ENCODE measurements at regions not wholly inside any gene's neighbourhood (a gene's known extent, or its start where the extent isn't known, plus 50 kb on each side); places are given as distances from the start of the nearest gene placed in this dataset.

DNA sequence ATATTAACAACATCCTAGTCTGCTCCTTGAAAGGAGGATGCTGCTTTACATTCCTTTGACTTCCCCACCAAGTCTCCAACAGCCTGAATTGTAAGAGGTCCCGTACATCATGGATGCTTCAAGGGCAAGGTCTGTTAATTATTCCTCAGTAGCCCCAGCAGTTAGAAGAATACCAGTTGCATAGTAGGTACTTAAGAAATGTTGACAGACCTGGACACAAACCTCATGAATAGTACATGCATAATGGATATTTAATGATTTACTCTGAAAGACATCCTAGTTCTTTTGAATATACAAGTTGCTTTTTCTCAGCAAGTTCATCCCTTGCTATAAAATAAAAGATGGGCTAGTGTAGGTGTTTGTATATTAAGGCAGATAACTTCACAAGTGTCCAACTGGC lies 112.1 kb upstream of the DPYD start:
- no peak for DNase-seq (ENCODE audit: low read depth)

DNA sequence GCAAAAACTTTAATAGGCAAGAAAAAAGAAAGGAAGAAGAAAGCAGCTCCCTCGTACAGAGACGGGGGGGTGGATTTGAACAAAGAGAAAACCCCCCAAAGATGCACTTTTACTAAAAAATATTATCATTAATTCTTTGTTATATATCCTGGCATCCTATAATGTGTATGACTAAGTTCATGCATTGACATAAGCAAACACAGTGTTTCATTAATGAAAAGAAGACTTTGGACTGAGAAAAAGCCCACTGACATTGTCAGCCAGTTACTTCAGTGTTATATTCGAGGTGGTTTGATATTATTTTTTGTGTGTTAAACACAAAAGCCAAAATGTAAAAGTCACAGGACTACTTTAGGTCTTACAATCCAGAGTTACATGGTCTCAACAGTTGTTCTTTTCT lies 110.1 kb upstream of the DPYD start:
- no peak for DNase-seq (ENCODE audit: low read depth)

DNA sequence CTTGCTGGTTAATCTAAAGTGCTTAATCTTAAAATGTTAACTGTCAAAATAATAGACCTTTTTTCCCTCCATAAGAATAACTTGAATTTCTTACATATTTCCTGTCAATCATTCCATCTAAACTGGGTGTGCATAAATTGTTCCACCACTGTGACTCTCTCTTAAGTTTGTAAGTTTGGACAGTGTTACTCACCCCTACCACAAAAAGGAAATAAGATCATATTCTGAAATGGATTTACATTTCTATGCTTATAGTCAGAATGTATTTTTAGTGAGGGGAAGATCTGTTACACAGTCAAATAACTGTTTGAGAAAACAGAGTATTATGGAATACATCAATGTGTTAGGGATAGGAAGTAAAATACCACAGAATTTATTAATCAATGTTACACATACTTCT lies 109.6 kb upstream of the DPYD start:
- no peak for DNase-seq (ENCODE audit: low read depth)

DNA sequence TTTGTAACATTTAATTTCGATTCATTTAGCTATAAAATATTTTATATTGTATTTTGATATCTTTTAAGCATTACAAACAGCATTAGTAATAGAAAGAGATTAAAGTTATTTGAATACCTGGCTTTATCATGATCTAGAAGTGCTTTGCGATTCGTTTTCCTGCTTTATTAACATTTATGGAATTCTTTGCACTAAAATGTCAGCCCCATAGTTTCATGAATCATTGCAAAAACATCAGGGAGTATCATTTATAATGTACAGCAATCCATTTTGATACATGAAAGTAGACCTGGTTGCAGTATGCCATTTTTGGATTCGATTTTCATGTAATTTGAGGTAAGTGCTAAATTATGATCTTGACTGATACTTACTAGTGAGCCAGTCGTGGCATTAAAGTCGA lies 108.0 kb upstream of the DPYD start:
- no peak for DNase-seq (ENCODE audit: low read depth)

DNA sequence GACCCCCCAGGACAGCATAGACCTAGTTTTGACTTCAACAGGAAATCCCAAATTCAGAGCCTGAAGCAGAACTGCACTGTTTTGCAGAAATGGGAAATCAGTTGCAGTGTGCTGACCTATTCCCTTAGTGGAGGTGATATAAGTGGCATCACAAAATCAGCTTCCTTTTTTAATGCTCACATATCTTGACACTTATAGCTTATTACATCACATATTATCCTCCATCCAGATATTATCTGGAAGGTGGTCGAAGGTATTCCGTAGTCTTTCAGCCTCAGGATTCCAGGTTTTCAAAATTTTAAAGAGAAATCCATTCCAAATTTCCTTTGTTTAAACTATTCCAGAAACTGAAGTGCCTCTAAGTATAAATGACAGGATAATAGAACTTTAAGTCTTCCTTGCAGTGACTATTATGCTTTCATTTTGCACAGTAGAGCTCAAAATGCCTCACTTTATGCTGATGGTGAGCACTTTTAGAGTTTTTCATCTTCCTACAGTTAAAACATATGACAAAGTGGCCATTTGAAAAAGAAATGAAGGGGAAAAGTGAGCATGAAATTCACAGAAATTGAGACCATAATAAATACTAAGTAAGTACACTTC lies 106.4 kb upstream of the DPYD start:
- DNase-seq (ENCODE audit: low read depth) = no peak

DNA sequence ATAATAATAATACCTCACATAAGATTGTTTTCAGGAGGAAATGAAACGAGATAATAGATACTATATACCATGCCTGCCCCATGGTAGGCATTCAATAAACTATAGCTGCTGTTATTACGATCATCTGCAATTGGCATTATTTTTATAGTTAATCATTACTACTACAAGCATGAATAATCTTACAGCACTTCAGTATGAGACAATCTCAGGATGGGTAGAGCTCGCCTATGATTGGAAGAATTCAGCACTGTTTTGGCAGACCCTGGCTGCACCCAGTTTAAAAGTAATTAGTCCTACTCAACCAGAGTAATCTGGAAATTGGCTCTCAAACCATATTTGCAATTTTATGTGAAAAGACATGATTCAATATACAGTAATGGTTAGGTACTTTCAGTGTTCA lies 105.0 kb upstream of the DPYD start:
- DNase-seq (ENCODE audit: low read depth) = no peak

DNA sequence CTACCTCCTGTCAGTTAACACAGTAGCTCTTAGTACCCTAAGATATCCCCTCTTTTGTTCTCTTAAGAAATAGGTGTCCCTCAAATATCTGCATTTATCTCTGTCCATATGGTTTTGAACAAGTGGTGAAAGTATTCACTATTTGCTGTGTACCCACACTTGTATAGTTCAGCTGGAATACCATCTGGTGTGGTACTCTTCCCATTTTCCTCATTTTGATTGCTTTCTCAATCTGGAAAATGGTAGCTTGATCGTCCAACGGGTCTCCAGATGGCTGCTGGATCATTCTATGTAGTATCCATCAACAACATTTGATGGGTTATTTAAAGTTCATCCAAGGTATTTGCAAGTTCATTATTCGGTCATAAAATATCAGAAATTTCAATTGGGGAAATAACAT lies 100.3 kb upstream of the DPYD start:
- DNase-seq (ENCODE audit: low read depth) = no peak

DNA sequence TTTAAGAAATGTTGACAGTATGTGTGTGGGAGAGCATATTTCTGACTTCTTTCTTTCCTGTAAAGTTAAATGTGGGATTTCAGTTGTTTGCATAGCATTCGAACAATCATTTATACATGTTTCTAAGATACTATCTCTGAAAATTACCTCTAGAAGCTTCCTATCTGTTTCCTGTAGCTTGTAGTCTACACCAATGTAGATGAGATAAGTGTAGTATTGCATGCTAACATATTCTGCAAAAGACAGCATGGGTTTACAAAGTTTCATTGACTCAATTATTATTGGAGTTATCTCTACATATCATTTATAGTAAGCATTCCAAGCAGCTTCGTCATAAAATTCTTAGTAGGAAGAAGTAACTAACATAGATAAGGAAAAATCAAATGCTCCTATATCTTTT lies 98.9 kb upstream of the DPYD start:
- DNase-seq (ENCODE audit: low read depth) = no peak

DNA sequence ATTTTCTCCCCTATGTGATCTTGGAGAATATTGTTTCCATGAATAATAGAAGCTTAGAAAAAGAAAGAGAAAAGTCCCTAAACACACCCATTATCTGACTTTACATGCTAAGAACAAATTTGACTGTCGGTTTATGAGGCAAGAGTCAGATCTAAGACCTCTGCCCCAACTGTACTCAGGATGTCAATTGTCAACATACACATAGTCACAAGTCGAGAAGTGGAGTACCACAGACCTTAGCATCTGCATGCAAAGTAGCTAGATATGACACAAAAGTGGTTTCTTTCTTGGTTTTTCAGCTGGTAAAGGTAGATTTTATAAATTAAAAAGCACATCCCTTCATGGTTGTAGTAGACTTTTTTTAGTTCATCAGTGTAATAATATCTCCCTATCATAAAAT lies 97.2 kb upstream of the DPYD start:
- no peak for DNase-seq (ENCODE audit: low read depth)

DNA sequence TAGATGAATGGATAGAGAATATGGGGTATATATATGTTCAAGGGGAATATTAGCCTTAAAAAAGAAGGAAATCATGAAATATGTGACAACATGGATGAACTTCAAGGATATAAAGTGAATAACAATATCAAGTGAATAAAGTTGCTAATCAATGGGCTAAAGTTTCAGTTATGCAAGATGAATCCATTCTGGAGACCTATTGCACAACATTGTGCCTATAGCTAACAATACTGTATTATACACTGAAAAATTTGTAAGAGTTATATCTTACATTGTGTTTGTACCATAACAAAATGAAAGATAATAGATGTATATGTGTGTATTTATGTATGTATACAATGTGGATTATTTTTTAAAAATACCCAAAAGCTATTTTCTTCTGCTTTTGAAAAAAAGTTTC lies 96.3 kb upstream of the DPYD start:
- DNase-seq (ENCODE audit: low read depth) = no peak

DNA sequence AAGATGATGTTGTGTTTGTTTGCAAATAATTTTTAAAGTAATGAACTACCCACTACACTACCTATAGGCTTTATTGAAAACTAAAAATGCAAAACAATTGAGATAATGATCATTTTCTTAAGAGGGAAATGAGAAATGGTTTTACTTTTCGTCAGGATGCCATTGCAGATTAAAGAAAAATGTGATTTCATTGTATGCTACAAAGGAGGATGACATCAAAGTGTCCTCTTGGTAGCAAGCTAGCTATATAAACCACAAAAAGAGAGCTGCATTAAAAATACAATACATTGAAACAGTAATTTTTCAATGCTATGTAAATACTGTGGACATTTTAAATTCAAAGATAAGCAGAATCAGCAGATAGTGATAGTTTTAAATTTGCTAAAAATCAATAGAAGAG lies 87.5 kb upstream of the DPYD start:
- no peak for DNase-seq (ENCODE audit: low read depth)

DNA sequence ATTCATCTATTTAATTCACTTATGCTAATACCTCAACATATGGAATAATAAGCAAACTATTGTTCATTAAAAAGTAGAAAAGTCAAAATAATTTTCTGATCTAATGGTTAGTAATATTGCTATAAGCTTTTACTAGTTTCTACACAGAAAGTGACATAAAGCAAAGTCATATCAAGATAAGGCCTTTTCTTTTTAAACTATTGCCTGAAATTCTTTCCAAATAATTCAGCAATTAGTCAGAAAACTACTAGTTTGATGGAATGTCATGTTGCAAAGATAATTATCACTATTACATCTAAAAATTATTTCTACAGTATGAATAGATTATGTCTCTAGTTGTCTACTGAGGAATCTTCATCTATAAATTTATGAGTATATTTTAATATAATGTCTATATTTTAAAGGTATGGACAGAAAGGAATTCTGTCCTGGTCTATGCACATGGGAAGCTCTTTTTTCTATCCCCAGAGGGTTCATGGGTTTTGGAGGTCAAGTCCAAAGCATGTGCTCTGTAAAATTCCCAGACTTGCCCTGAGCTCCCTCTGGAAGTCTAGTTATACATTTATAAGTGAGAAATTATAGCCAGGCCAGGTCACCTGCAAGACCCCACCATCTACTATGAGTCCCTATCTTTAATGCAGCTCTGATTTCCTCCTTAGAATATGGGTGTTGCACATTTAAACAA lies 84.6 kb upstream of the DPYD start:
- DNase-seq (ENCODE audit: low read depth) = no peak

DNA sequence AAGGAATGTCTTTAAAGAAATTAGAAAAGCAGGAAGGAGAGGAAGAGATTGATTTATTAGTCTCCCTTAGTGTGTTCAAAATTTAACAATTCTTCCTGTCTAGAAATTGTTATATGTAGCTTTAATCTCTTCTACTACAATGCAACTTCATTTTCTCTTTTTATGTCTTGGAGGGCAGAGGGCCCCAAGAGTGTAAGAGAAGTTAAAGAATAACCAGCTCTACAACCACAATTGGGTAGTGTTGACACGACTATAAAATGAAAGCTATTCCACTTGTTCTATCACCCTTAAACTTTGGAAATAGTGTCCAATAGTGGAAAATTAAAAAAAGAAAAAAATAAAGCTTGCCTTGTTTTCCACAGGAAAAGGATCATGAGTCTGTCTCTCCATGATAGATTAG lies 82.6 kb upstream of the DPYD start:
- DNase-seq (ENCODE audit: low read depth) = no peak

DNA sequence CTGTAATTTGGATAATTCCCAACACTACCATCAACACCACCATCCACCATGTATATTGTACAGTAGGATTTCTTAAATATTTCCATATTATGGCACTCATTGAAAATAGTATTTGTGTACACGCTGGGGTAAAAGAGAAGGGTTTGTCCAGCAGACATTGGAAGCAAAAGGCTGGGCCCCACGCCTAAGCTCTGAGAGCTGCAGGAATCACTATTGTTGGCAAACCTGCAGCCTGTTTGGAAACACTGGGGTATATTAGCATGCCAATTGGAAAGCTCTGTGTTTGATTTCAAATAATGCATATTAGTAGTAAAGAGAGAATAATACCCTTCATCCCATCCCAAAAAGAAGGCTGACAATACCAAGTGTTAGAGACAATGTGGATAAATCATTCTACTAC lies 81.5 kb upstream of the DPYD start:
- DNase-seq (ENCODE audit: low read depth) = no peak

DNA sequence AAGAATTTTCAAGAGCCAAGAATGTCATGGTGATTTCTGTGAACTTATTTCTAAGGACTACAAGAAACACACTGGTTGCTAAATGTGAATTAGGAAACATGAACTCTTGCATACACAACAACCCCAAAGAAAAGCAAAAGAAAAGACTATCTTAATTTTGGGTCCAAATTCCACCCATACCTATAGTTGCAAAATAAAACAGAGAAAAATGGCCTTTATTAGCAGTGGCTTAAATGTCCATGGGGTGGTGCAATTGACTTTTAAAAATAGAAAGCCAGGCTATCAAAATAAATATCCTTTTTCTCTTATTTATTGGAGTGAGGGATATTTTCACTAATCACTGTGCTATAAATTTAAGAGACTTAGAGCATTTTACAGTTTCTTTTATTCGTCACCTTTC lies 80.9 kb upstream of the DPYD start:
- DNase-seq (ENCODE audit: low read depth) = no peak

DNA sequence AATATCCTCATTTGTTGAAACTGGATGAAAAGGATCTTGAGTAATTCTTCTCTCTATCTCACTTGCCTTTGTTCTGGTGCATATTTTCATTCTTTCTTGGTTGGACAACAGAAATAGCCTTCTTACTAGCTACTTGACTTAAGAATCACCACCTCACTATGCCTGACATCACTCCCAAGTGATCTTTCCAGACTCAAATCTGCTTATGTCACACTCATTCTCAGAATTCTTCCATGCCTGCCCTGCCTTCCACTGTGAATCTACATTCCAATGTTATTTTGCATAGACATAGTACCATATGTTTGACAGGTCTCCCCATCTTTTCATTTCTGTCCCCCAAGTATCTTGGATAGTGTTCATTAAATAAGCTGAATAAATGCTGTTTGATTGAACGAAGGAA lies 78.5 kb upstream of the DPYD start:
- DNase-seq (ENCODE audit: low read depth) = no peak

DNA sequence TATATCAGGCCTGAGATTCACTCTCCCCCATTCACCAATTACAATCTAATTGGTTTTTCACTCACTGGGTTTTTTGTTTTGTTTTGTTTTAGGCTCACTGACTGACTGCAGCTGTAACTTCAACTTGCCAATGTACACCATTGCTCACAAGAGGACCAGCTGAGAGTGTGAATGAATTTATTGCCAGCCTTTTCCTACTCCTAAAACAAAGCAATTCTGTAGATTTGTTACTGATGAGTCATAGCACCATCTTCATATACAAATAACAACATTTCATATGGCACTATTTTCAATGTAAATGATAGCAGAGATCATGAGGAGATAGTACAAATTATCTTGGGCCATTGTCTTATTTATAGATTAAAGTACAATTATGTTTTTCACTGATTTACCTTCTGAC lies 76.0 kb upstream of the DPYD start:
- no peak for DNase-seq (ENCODE audit: low read depth)

DNA sequence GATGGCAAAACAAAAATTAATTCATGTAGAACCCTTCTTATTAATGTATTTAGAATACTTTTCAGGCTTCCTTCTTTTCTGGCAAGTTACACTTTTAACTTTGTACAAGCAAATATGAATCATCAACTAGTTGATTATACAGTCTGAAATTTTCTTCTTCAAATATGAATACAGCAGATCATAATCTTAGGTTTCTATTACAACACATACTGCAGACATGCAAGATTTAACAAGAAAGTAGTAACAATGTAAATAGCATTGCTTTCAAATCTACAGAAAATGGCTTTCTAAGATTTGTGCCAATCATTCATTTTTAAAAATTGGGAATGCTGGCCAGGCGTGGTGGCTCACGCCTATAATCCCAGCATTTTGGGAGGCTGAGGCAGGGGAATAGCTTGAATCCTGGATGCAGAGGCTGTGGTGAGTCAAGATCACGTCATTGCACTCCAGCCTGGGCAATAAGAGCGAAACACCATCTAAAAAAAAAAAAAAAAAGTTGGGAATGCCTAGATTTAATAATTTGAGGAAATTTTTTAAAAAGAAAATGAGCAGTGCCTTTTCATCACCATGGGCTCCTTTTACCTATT lies 68.4 kb upstream of the DPYD start:
- no peak for DNase-seq (ENCODE audit: low read depth)

DNA sequence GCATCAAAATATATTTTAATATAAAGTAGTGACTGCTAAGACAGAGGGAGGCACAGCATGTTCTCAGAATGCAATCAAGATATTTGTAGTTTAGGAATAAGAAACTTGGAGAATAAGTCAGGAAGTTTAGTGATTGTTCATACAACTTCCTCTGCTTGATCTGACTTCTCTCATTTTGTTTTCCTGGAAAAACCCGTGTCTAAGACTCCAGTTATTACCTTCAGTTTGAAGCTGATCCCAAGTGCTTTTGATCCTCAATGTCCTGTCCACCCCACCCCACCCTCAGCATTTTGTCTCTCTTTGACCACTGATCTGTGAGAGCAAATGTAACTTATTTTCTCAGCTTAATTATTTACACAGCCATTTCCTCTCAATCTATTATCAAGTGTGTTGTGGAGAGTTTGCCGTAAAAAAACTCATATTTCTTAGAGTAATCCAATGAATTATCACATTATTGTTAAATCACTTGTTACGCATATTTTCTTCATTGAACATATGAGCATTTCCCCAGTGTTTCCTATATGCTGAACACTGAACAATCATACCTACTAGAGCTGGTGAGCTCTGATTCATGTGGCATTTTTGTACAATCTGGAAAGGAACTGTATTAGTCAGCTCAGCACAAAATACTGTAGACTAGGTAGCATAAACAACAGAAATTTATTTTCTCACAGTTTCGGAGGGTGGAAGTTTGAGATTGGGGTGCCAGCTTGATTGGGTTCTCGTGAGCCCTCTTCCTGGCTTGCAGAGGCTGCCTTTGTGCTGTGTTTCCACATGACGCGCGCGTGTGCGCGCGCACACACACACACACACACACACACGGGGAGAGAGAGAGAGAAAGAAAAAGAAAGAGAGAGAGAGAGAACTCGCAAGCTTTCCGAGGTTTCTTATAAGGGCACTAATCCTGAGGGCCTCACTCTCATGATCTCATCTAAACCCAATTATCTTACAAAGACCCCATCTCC lies 65.5 kb upstream of the DPYD start:
- DNase-seq (ENCODE audit: low read depth) = no peak

DNA sequence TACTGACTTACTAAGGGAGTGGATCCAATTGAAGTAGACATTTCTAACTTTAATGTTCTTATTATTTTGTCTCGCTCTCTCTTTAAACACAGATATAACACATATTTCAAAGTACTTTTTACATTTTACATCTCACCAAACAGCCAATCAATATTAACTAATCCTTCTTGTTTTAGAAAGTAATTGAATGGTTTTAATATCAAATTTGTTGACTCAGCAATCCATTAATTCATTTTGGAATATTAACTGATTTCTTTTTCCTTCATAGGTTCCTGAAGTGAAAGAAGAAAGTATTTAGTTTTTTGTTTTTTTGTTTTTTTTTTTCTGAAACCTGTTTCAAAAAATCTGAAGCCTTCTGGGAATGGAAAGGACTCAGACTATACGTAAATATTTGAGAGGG lies 62.3 kb upstream of the DPYD start:
- DNase-seq (ENCODE audit: low read depth) = no peak

DNA sequence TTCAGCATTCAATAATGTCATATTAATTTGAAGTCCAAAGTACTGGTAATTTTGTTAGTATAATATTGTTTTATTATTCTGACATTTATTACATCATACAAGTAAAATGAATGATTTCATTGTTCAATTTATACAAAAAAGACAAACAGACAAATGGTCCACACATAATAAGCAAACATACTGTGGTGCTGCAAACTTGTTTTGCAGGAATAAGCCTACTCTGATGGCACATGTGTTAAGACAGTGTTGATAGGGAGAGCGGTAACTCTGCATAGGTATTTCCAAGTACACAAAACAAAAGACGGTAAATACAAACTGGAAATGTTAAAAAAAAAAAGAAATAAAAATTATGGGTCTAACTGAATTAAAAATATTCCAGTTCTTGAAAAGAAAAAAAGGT lies 59.7 kb upstream of the DPYD start:
- DNase-seq (ENCODE audit: low read depth) = no peak

DNA sequence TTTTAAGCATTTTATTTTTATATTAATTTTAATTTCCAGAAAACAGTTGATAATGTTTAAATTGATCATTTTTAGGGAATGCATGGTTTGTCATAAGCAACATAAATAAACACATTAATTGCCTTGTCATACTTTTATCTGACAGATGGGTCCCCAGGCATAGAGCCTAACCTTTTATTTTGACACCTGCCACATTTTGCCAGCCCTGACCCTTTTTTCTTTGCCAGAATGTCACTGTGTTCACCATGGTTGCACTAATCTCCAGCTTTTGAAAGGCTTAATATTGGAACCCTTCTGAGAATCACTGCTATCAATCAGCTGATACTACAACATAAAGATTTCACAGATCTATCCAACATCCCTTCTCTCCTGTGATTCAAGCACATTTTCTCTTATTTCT lies 56.0 kb upstream of the DPYD start:
- DNase-seq (ENCODE audit: low read depth) = no peak

Measured in activated T-cell treated with anti-CD3 and anti-CD28 coated beads for 24 hours (primary cell).